22Rv1 (cell line): ENCODE measurements at regions not wholly inside any gene's neighbourhood (a gene's known extent, or its start where the extent isn't known, plus 50 kb on each side); places are given as distances from the start of the nearest gene placed in this dataset.
"Not testable (repeated sequence)": the region's sequence is repeated elsewhere in the genome, so short reads cannot be mapped to it uniquely, and the experiment has no call there.

Source experiments
- CTCF ChIP-seq: fragments of 450-650 bp; IDR thresholded peaks from 2 replicates; pipeline ENCODE4 v1.5.1; 2017; ENCODE audit warnings: mild to moderate bottlenecking
- ZFX ChIP-seq: fragments of 450-650 bp; IDR thresholded peaks from 2 replicates; pipeline ENCODE4 v1.6.1; 2017; ENCODE audit warnings: antibody characterized with exemption, borderline replicate concordance

- TF ChIP-seq CTCF, ZFX: not testable (repeated sequence)
These were observed 62.5 kb downstream of the DEFB131A start for GRCh38 chr4:9506672-9507071.
